H1 (cell line): ENCODE measurements at regions not wholly inside any gene's neighbourhood (a gene's known extent, or its start where the extent isn't known, plus 50 kb on each side); places are given as distances from the start of the nearest gene placed in this dataset.

Experiments
- CTCF ChIP-seq, 3 experiments: IDR thresholded peaks; 1 replicate in 2 of 3; 2 replicates in 1 of 3; pipeline versions ENCODE4 v1.5.1 to v1.6.1; 2011; ENCODE audit warnings: low read length in 3 of 3, mild to moderate bottlenecking in 3 of 3, inconsistent platforms in 2 of 3, low read depth in 1 of 3, moderate library complexity in 1 of 3; ENCODE audit not compliant: insufficient read depth in 1 of 3; ENCODE audit errors: control extremely low read depth in 1 of 3
- EZH2 ChIP-seq: fragments of 200-600 bp; sonication (generic); IDR thresholded peaks from 2 replicates; pipeline ENCODE4 v1.7.1; 2012; ENCODE audit warnings: low read depth, mild to moderate bottlenecking, moderate library complexity, low read length, inconsistent platforms; ENCODE audit not compliant: severe bottlenecking

DNA sequence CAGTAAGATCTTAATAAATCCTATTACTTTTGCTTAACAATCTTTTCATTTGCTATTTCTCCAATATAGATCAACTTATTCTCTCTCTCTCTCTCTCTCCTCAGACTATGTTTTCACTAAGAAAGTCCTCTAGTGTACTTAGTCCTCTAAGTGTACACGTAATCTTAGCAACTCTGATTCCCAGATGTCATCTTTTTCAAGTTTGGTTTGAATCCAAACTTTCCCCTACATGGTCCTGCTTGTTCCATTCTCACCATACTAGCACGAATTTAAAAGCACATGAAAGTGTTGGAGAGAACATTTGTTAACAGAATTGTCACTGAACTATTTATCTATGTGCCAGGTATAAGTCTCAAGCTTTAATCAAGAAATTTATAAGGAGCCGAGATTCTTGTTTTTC lies 202.9 kb downstream of the SPRY2 start:
- no peak for TF ChIP-seq EZH2
- no peak for TF ChIP-seq CTCF (IDR thresholded peaks at IDR 0.05; ENCODE audit: control extremely low read depth in 1 of 3, insufficient read depth in 1 of 3, low read depth in 1 of 3, low read length in 3 of 3)
